ENCODE measurements at regions not wholly inside any gene's neighbourhood (a gene's known extent, or its start where the extent isn't known, plus 50 kb on each side); places are given as distances from the start of the nearest gene placed in this dataset.

DNA sequence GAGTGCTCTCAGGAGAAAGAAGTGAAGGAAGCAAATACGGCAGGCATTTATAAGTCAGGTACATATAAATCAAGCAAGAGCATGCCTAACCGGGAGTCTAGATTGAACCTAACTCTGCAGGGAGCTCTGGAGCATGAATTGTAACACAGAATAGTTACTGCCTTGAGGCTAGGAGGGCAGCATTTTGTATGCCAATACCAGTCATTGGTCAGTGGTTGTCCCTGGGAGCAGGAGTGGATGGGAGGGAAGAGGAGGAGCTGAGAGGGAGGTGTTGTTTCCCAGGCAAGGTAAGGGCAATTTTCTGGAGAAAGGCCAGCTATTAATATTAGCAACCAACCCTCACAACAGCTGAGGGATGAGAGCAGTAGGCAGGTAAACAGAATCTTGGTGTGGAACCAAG lies 224.7 kb upstream of the DCAF8L1 start:
- TF ChIP-seq, protein P1, sequence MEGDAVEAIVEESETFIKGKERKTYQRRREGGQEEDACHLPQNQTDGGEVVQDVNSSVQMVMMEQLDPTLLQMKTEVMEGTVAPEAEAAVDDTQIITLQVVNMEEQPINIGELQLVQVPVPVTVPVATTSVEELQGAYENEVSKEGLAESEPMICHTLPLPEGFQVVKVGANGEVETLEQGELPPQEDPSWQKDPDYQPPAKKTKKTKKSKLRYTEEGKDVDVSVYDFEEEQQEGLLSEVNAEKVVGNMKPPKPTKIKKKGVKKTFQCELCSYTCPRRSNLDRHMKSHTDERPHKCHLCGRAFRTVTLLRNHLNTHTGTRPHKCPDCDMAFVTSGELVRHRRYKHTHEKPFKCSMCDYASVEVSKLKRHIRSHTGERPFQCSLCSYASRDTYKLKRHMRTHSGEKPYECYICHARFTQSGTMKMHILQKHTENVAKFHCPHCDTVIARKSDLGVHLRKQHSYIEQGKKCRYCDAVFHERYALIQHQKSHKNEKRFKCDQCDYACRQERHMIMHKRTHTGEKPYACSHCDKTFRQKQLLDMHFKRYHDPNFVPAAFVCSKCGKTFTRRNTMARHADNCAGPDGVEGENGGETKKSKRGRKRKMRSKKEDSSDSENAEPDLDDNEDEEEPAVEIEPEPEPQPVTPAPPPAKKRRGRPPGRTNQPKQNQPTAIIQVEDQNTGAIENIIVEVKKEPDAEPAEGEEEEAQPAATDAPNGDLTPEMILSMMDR (IDR thresholded peaks at IDR 0.05; ENCODE audit: unreplicated experiment), result no peak
- Mint-ChIP-seq H3K4me1 (peaks cover 28% of the 10 kb centered on the region), H3K4me3 (peak overlapping the region; percentile 51), H3K27me3 (ENCODE audit: low read depth) (no peaks in the 10 kb centered on the region), H3K27ac (peak overlapping the region; percentile 89), H3K9me3 (peaks cover 8% of the 10 kb centered on the region), H3K36me3 (peaks cover 4% of the 10 kb centered on the region)
- no peak for DNase-seq (ENCODE audit: low spot score in 2 of 2, unreplicated experiment in 2 of 2)

DNA sequence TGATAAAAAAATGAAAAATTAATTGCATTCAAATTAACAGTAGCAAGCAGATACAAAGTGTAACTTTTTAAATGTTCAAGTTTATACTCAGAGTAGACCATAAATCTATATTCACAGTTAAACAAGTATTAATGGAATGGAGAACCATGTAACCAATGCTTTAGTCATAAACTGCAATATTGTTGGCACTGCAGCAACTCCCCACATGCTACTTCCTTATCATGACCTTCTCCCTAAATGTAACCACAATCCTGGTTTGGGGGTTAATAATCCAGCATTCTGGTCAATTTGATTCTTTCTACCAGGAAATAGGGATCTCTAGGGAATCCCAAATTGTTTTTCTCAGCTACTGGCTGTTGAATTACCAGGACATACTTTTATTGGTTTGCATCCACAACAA lies 223.9 kb upstream of the DCAF8L1 start:
- DNase-seq (ENCODE audit: low spot score in 2 of 2, unreplicated experiment in 2 of 2), result no peak

DNA sequence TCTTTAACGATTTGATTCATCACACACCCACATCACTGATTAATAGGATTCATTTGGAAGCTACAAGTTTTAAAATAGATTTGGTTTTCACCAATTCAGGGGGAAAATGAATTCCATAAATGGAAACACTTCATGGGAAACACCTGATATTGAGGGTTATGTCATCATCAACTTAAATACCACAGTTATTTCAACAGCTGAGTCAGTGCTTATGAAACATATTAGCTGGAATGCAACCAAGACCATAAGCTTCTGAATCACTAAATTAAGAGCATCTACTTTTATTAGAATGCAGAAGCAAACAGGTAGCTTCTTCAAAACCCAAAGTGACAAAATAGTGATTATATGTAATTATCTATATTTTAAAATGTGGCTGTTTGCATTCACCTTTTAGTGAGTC lies 207.8 kb upstream of the DCAF8L1 start:
- no peaks in the 10 kb centered on the region for H3K27me3 Mint-ChIP-seq (ENCODE audit: low read depth)
- TF ChIP-seq, protein P1 (IDR thresholded peaks at IDR 0.05; ENCODE audit: unreplicated experiment), result no peak
- peaks cover 42% of the 10 kb centered on the region for H3K9me3 Mint-ChIP-seq
- no peak overlapping the region for H3K27ac Mint-ChIP-seq
- no peak overlapping the region for H3K4me3 Mint-ChIP-seq
- DNase-seq (ENCODE audit: low spot score in 2 of 2, unreplicated experiment in 2 of 2), result no peak
- H3K36me3 Mint-ChIP-seq, result peaks cover 23% of the 10 kb centered on the region
- H3K4me1 Mint-ChIP-seq, result peaks cover 6% of the 10 kb centered on the region

More for the DNA sequence above, 223.9 kb upstream of the DCAF8L1 start:
- H3K9me3 Mint-ChIP-seq, result peaks cover 14% of the 10 kb centered on the region
- TF ChIP-seq, protein P1 (IDR thresholded peaks at IDR 0.05; ENCODE audit: unreplicated experiment), result no peak
- H3K27ac Mint-ChIP-seq, result peak overlapping the region; percentile 89
- H3K27me3 Mint-ChIP-seq (ENCODE audit: low read depth), result no peaks in the 10 kb centered on the region
- H3K4me3 Mint-ChIP-seq, result no peak overlapping the region
- peaks cover 12% of the 10 kb centered on the region for H3K36me3 Mint-ChIP-seq
- H3K4me1 Mint-ChIP-seq, result peaks cover 28% of the 10 kb centered on the region

- Mint-ChIP-seq H3K36me3 (peaks cover 23% of the 10 kb centered on the region), H3K4me3 (no peak overlapping the region), H3K27ac (no peak overlapping the region), H3K4me1 (peaks cover 6% of the 10 kb centered on the region), H3K27me3 (ENCODE audit: low read depth) (no peaks in the 10 kb centered on the region), H3K9me3 (peaks cover 42% of the 10 kb centered on the region)
- TF ChIP-seq, protein P1 (IDR thresholded peaks at IDR 0.05; ENCODE audit: unreplicated experiment), result no peak
- DNase-seq (ENCODE audit: low spot score in 2 of 2, unreplicated experiment in 2 of 2), result no peak
These were observed 207.3 kb upstream of the DCAF8L1 start for GRCh38 chrX:28188526-28188925.

DNA sequence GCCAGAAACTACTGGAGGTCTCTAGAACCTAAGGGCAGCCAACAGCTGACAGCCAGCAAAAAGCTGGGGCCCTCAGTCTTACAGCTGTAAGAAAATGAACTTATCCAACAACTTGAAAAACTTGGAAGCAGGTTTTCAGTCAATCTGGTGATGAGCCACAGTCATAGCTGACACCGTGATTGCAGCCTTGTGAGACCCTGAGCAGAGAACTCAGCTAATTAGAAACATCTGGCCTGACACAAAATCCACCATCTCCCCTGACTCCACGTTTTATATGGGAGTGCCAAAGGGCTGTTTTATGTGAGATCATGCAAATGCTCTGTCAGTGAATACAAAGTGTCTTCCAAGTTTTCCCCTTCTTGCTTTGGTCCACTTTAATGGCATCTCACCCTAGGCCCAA lies 198.8 kb upstream of the DCAF8L1 start:
- H3K4me1 Mint-ChIP-seq, result peaks cover 4% of the 10 kb centered on the region
- DNase-seq (ENCODE audit: low spot score in 2 of 2, unreplicated experiment in 2 of 2), result no peak
- no peak overlapping the region for H3K4me3 Mint-ChIP-seq
- peaks cover 31% of the 10 kb centered on the region for H3K9me3 Mint-ChIP-seq
- no peak overlapping the region for H3K27ac Mint-ChIP-seq
- TF ChIP-seq, protein P1 (IDR thresholded peaks at IDR 0.05; ENCODE audit: unreplicated experiment), result no peak
- no peaks in the 10 kb centered on the region for H3K27me3 Mint-ChIP-seq (ENCODE audit: low read depth)
- peaks cover 13% of the 10 kb centered on the region for H3K36me3 Mint-ChIP-seq

GRCh38 chrX:28178206-28178605 lies 197.0 kb upstream of the DCAF8L1 start:
- Mint-ChIP-seq H3K9me3 (peaks cover 27% of the 10 kb centered on the region), H3K4me1 (peaks cover 4% of the 10 kb centered on the region), H3K27me3 (ENCODE audit: low read depth) (no peaks in the 10 kb centered on the region), H3K36me3 (peaks cover 13% of the 10 kb centered on the region), H3K4me3 (no peak overlapping the region), H3K27ac (no peak overlapping the region)
- no peak for DNase-seq (ENCODE audit: low spot score in 2 of 2, unreplicated experiment in 2 of 2)
- TF ChIP-seq, protein P1 (IDR thresholded peaks at IDR 0.05; ENCODE audit: unreplicated experiment), result no peak

Data from mesothelial cell of epicardium (in vitro differentiated cells).